ENCODE measurements at regions not wholly inside any gene's neighbourhood (a gene's known extent, or its start where the extent isn't known, plus 50 kb on each side); places are given as distances from the start of the nearest gene placed in this dataset.

DNA sequence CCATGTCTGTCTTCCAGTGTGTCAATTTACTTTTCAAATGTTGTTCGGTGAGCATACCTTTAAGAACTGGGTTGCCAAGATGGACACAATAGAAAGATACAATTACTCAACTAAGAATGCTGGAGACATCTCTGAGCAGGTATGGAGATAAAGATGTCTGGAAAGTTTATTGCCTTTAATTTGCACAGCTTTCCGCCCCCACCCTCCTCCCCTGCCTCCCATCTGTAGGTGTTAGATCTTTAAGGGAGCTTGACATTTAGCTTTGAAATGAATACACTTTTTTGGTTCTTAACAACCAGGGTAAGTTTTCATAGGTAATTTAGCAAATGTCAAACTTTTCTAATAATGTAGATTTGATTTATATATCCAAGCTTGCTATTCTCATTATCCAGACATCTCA is 104.4 kb downstream of the BTBD3 start:
- Histone ChIP-seq H3K27ac (no peak overlapping the region), H3K9me3 (no peaks in the 10 kb centered on the region), H3K4me1 (no peaks in the 10 kb centered on the region), H3K27me3 (no peaks in the 10 kb centered on the region), H3K4me3 (no peak overlapping the region), H3K36me3 (replicated peaks in 1 of 2; ENCODE audit: insufficient read depth in 1 of 2, low read depth in 2 of 2) (no peaks in the 10 kb centered on the region)
- WGBS, 2 donors = 75 to 96% methylated on average over 2 of the region's 2 CpGs
- TF ChIP-seq, protein P1, sequence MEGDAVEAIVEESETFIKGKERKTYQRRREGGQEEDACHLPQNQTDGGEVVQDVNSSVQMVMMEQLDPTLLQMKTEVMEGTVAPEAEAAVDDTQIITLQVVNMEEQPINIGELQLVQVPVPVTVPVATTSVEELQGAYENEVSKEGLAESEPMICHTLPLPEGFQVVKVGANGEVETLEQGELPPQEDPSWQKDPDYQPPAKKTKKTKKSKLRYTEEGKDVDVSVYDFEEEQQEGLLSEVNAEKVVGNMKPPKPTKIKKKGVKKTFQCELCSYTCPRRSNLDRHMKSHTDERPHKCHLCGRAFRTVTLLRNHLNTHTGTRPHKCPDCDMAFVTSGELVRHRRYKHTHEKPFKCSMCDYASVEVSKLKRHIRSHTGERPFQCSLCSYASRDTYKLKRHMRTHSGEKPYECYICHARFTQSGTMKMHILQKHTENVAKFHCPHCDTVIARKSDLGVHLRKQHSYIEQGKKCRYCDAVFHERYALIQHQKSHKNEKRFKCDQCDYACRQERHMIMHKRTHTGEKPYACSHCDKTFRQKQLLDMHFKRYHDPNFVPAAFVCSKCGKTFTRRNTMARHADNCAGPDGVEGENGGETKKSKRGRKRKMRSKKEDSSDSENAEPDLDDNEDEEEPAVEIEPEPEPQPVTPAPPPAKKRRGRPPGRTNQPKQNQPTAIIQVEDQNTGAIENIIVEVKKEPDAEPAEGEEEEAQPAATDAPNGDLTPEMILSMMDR (IDR thresholded peaks at IDR 0.05) = no peak
- TF ChIP-seq POLR2A (IDR thresholded peaks at IDR 0.05) = no peak
- ATAC-seq (no peak), DNase-seq (no peak)
- intact Hi-C loops (cut with DNase I) = no loop called here

DNA sequence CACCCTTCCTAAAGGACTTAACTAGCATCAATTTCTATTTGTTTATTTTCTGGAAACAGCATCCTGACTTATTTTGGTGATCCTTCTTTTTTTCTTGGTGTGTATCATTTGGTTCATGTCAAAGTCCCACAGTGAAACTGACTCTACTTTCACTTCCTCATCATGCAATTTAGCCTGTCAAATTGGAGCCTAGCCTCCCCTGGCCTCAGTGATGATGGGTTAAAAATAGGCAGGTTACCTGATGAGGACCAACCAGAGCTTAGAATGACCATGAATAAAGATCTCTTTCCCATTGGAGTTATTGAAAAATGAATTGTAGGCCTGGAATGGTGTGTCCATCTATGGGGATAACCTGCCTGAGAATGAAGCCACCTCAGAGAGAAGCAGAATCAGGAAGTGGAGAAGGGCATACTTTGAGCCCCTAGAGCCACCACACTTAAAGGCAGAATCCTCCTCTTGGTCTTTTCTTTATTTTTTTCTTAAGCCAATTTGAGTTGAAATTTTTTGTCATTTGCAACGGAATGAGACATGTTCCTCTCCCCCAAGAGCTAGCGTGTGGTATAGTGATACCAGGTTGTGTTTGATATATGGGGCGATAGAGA is 105.6 kb downstream of the BTBD3 start:
- TF ChIP-seq POLR2A (IDR thresholded peaks at IDR 0.05) = no peak
- TF ChIP-seq, protein P1 (IDR thresholded peaks at IDR 0.05) = no peak
- Histone ChIP-seq H3K36me3 (replicated peaks in 1 of 2; ENCODE audit: insufficient read depth in 1 of 2, low read depth in 2 of 2) (no peaks in the 10 kb centered on the region), H3K4me1 (no peaks in the 10 kb centered on the region), H3K27me3 (no peaks in the 10 kb centered on the region), H3K9me3 (no peaks in the 10 kb centered on the region), H3K27ac (no peak overlapping the region), H3K4me3 (no peak overlapping the region)
- intact Hi-C loops (cut with DNase I) = no loop called here
- peak; percentile 4 for ATAC-seq
- 48 to 89% methylated on average over 3 of the region's 3 CpGs for WGBS, 2 donors
- DNase-seq = no peak

DNA sequence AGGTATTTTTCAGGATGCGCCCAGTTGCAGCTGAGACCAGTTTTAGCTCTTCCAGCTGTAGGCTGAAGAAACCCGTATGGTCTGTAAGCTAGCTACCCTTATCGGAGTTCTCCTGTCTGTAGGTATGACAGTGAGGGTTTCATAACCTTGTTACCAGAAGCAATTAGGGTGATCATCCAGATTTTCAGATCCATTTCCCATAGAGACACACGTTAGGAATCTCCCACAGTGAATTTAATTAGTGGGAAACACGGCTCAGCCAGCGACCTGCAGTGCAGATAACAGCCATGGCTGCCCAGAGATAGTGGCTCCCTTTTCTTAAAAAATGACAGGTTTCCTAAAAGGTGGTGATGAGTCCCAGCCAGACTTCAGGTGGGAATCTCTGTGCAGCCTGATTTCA is 111.1 kb downstream of the BTBD3 start:
- no peaks in the 10 kb centered on the region for H3K36me3 ChIP-seq (replicated peaks in 1 of 2; ENCODE audit: insufficient read depth in 1 of 2, low read depth in 2 of 2)
- no peak overlapping the region for H3K27ac ChIP-seq
- WGBS, 2 donors = 88 to 89% methylated on average over 6 of the region's 6 CpGs
- intact Hi-C loops (cut with DNase I) = no loop called here
- TF ChIP-seq, protein P1 (IDR thresholded peaks at IDR 0.05) = no peak
- TF ChIP-seq POLR2A (IDR thresholded peaks at IDR 0.05) = no peak
- no peak for DNase-seq
- no peaks in the 10 kb centered on the region for H3K27me3 ChIP-seq
- H3K4me1 ChIP-seq = no peaks in the 10 kb centered on the region
- no peak overlapping the region for H3K4me3 ChIP-seq
- no peak for ATAC-seq
- H3K9me3 ChIP-seq = no peaks in the 10 kb centered on the region

DNA sequence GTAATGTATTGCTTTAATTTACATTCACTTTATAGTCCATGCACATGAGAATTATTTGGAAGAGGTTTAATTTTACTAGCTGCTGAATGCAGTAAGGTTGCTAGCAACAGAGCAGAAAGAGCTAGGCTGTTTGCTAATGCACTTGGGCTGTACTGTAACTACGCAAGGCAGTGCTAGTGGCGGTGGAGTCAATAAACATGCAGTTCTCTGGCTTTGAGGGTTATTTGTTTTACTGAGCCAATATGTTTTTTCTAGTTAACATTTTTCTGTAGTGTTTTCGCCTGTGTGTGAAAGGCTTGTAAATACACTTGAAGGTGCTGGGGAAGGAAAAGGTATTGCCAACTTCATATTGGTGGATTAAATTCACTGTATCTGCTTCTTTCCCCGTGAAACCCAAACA is 112.8 kb downstream of the BTBD3 start:
- H3K4me3 ChIP-seq = no peak overlapping the region
- no peaks in the 10 kb centered on the region for H3K9me3 ChIP-seq
- H3K36me3 ChIP-seq (replicated peaks in 1 of 2; ENCODE audit: insufficient read depth in 1 of 2, low read depth in 2 of 2) = no peaks in the 10 kb centered on the region
- H3K27me3 ChIP-seq = no peaks in the 10 kb centered on the region
- TF ChIP-seq, protein P1 (IDR thresholded peaks at IDR 0.05) = no peak
- TF ChIP-seq POLR2A (IDR thresholded peaks at IDR 0.05) = no peak
- DNase-seq (peak in 3 of 4 donors; percentile 16 to 31 (median 22)), ATAC-seq (no peak)
- WGBS, 2 donors = 51 to 57% methylated on average over 4 of the region's 4 CpGs
- no peaks in the 10 kb centered on the region for H3K4me1 ChIP-seq
- H3K27ac ChIP-seq = no peak overlapping the region
- intact Hi-C loops (cut with DNase I) = no loop called here

DNA sequence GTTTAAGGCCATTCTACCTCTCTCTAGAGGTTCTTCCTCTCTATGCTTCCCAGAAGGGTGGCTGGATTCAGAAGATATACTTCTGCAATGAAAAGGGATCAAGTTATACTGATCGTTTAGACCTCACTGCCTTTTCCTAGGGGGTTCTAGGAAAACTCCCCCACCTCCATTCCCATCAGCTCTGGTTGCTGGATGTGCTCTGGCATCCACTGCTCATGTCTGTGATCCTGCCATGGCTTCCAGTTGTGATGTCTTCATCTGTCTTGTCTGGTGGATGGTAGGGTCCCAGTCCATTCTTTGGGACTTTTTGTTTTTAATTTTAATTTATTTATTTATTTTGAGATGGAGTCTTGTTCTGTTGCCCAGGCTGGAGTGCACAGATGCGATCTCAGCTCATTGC is 118.4 kb downstream of the BTBD3 start:
- intact Hi-C loops (cut with DNase I) = no loop called here
- Histone ChIP-seq H3K4me3 (no peak overlapping the region), H3K9me3 (no peaks in the 10 kb centered on the region), H3K4me1 (no peaks in the 10 kb centered on the region), H3K27me3 (no peaks in the 10 kb centered on the region), H3K27ac (no peak overlapping the region), H3K36me3 (replicated peaks in 1 of 2; ENCODE audit: insufficient read depth in 1 of 2, low read depth in 2 of 2) (no peaks in the 10 kb centered on the region)
- 75 to 76% methylated on average over 2 of the region's 2 CpGs for WGBS, 2 donors
- no peak for ATAC-seq
- DNase-seq = no peak
- TF ChIP-seq, protein P1 (IDR thresholded peaks at IDR 0.05) = no peak
- no peak for TF ChIP-seq POLR2A (IDR thresholded peaks at IDR 0.05)

Data from body of pancreas (tissue), 4 donors.